OCI-LY7 (cell line): ENCODE measurements at regions not wholly inside any gene's neighbourhood (a gene's known extent, or its start where the extent isn't known, plus 50 kb on each side); places are given as distances from the start of the nearest gene placed in this dataset.

Source experiments
- CTCF ChIP-seq: fragments of 200-600 bp; sonication (generic); conservative IDR thresholded peaks from 2 replicates; pipeline ENCODE4 v1.5.1; 2014; ENCODE audit warnings: mild to moderate bottlenecking, antibody characterized with exemption, low read length, moderate library complexity, mixed read lengths
- EZH2phosphoT487 ChIP-seq: fragments of 200-600 bp; sonication (generic); IDR thresholded peaks from 2 replicates; pipeline ENCODE4 v1.6.1; 2018; ENCODE audit warnings: low read depth, borderline replicate concordance, mild to moderate bottlenecking, mixed run types, antibody characterized with exemption, low read length, moderate library complexity, mixed read lengths

- TF ChIP-seq CTCF (no peak), EZH2phosphoT487 (no peak)
These were observed 61.4 kb upstream of the MOCS1 start for GRCh38 chr6:39995633-39996032.
